CD4-positive, alpha-beta T cell treated with Interleukin-4 for 1 hour (primary cell): ENCODE measurements at regions not wholly inside any gene's neighbourhood (a gene's known extent, or its start where the extent isn't known, plus 50 kb on each side); places are given as distances from the start of the nearest gene placed in this dataset.
"Not testable (repeated sequence)": the region's sequence is repeated elsewhere in the genome, so short reads cannot be mapped to it uniquely, and the experiment has no call there.

Source experiments
- DNase-seq, 2 donors: peaks; one replicate each; pipeline ENCODE4 v3.0.0-alpha.2; 2020 to 2022

GRCh38 chr10:34058845-34059614 is 724.6 kb upstream of the NRP1 start:
- DNase-seq, result no peak

- DNase-seq, result not testable (repeated sequence)
Observed at GRCh38 chr10:34055410-34055985, 721.0 kb upstream of the NRP1 start.

GRCh38 chr10:34049887-34050286 is 715.4 kb upstream of the NRP1 start:
- no peak for DNase-seq

GRCh38 chr10:34049469-34049868 is 715.0 kb upstream of the NRP1 start:
- DNase-seq, result no peak

GRCh38 chr10:34047389-34047788 is 712.9 kb upstream of the NRP1 start:
- no peak for DNase-seq

GRCh38 chr10:34046506-34047034 is 712.1 kb upstream of the NRP1 start:
- DNase-seq, result no peak

GRCh38 chr10:34045571-34046190 is 711.2 kb upstream of the NRP1 start:
- no peak for DNase-seq

GRCh38 chr10:34041871-34042270 is 707.4 kb upstream of the NRP1 start:
- DNase-seq, result no peak

GRCh38 chr10:34037499-34037898 is 703.0 kb upstream of the NRP1 start:
- DNase-seq, result no peak

GRCh38 chr10:34035241-34035790 is 700.8 kb upstream of the NRP1 start:
- DNase-seq, result not testable (repeated sequence)

GRCh38 chr10:34033078-34033477 is 698.6 kb upstream of the NRP1 start:
- no peak for DNase-seq

- DNase-seq, result no peak
Observed at GRCh38 chr10:34032564-34032963, 698.1 kb upstream of the NRP1 start.

GRCh38 chr10:34031400-34031799 is 696.9 kb upstream of the NRP1 start:
- DNase-seq, result no peak

- no peak for DNase-seq
Observed at GRCh38 chr10:34029455-34029854, 695.0 kb upstream of the NRP1 start.

- DNase-seq, result no peak
Observed at GRCh38 chr10:34028936-34029335, 694.5 kb upstream of the NRP1 start.

GRCh38 chr10:34024693-34025425 is 690.4 kb upstream of the NRP1 start:
- no peak for DNase-seq

GRCh38 chr10:34024282-34024681 is 689.8 kb upstream of the NRP1 start:
- DNase-seq, result no peak

- DNase-seq, result no peak
Observed at GRCh38 chr10:34022195-34022594, 687.7 kb upstream of the NRP1 start.

GRCh38 chr10:34018784-34019183 is 684.3 kb upstream of the NRP1 start:
- no peak for DNase-seq

- no peak for DNase-seq
Observed at GRCh38 chr10:34018129-34018528, 683.7 kb upstream of the NRP1 start.

- no peak for DNase-seq
Observed at GRCh38 chr10:34017281-34017680, 682.8 kb upstream of the NRP1 start.

GRCh38 chr10:34016576-34016975 is 682.1 kb upstream of the NRP1 start:
- DNase-seq, result no peak

- no peak for DNase-seq
Observed at GRCh38 chr10:34015700-34016099, 681.2 kb upstream of the NRP1 start.
